Caco-2 (cell line): ENCODE measurements at regions not wholly inside any gene's neighbourhood (a gene's known extent, or its start where the extent isn't known, plus 50 kb on each side); places are given as distances from the start of the nearest gene placed in this dataset.

Experiments used
- BruUV-seq: library from RNA; stranded (reverse); fragments of 400-500 nt; replicated peaks from 2 replicates; lab custom pipeline; 2021; lab: Mats Ljungman, UMichigan
- CTCF ChIA-PET: fragments of 300-600 bp; sonication (Branson Sonifier 250); formaldehyde crosslinking; loops from one replicate; lab custom pipeline; 2022; ENCODE audit warnings: antibody characterized with exemption; lab: Charles Lee
- POLR2A ChIA-PET: fragments of 300-600 bp; sonication (Branson Sonifier 250); formaldehyde crosslinking; loops from one replicate; lab custom pipeline; 2022; ENCODE audit warnings: antibody characterized with exemption; lab: Charles Lee
- DNase-seq, 2 experiments: peaks; one replicate each; pipeline versions ENCODE4 v3.0.0 to v3.0.0-alpha.2; 2020 to 2022
- H3K27me3 ChIP-seq: replicated peaks from 2 replicates; pipeline ENCODE4 v1.6.0; 2011; ENCODE audit warnings: low read length; ENCODE audit not compliant: control insufficient read depth, insufficient read depth
- H3K36me3 ChIP-seq: 2 replicates; pipeline ENCODE4 v1.5.1; 2011; ENCODE audit warnings: low read length; ENCODE audit not compliant: control insufficient read depth, insufficient read depth
- H3K4me1 ChIP-seq: fragments of 250-450 bp; sonication (Bioruptor Pico); 2 replicates; pipeline ENCODE4 v1.5.1; 2020; ENCODE audit warnings: mild to moderate bottlenecking
- H3K4me3 ChIP-seq: 2 replicates; pipeline ENCODE4 v1.5.1; 2011; ENCODE audit warnings: low read depth, mild to moderate bottlenecking, control low read depth, low read length
- H3K9me3 ChIP-seq: fragments of 250-450 bp; sonication (Bioruptor Pico); 2 replicates; pipeline ENCODE4 v1.5.1; 2020; ENCODE audit warnings: mild to moderate bottlenecking, moderate library complexity
- H3K27ac Mint-ChIP-seq: one replicate; pipeline ENCODE4 v1.8.0; 2022; ENCODE audit warnings: mixed read lengths; ENCODE audit not compliant: unreplicated experiment
- H3K27me3 Mint-ChIP-seq: one replicate; pipeline ENCODE4 v1.8.0; 2022; ENCODE audit warnings: mixed read lengths; ENCODE audit not compliant: insufficient read depth, unreplicated experiment
- H3K36me3 Mint-ChIP-seq: one replicate; pipeline ENCODE4 v1.8.0; 2022; ENCODE audit warnings: mild to moderate bottlenecking, mixed read lengths; ENCODE audit not compliant: insufficient read depth, unreplicated experiment
- H3K4me1 Mint-ChIP-seq: one replicate; pipeline ENCODE4 v1.8.0; 2022; ENCODE audit warnings: low read depth, mixed read lengths; ENCODE audit not compliant: unreplicated experiment
- H3K4me3 Mint-ChIP-seq: one replicate; pipeline ENCODE4 v1.8.0; 2022; ENCODE audit warnings: mild to moderate bottlenecking, moderate library complexity, mixed read lengths; ENCODE audit not compliant: unreplicated experiment
- H3K9me3 Mint-ChIP-seq: one replicate; pipeline ENCODE4 v1.8.0; 2022; ENCODE audit warnings: mixed read lengths; ENCODE audit not compliant: unreplicated experiment
- intact Hi-C: fragments of 100-400 bp; cut with micrococcal nuclease; formaldehyde crosslinking; loops from one replicate; pipeline ENCODE4 v1.10.0; 2022; ENCODE audit not compliant: unreplicated experiment
- TF ChIP-seq, protein P1 (sequence below), 2 experiments: fragments of 200-600 bp in 1 of 2; IDR thresholded peaks; 1 replicate in 1 of 2; 2 replicates in 1 of 2; pipeline versions ENCODE4 v1.5.1 to v1.8.0; 2011 to 2022; ENCODE audit warnings: antibody characterized with exemption in 1 of 2, control low read depth in 1 of 2, inconsistent platforms in 1 of 2, low read depth in 1 of 2, low read length in 1 of 2, mild to moderate bottlenecking in 1 of 2, moderate library complexity in 1 of 2; ENCODE audit not compliant: insufficient read depth in 1 of 2, severe bottlenecking in 1 of 2, unreplicated experiment in 1 of 2

DNA sequence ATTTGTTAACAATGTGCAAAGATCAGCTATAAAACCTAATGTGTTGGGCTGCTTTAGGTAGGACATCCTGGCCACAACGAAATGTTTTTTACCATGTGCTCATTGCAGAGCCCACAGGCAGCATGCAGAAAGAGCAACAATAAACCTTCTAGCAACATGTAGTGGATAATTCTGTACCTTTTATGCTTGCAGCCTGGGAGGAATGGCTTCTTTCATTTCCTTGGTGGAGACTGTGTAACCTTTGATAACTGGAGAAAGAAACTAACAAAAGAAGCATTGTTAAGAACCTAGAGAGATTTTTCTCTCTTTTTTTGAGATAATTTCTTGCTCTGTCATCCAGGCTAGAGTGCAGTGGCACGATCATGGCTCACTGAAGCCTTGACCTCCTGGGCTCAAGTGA lies 225.5 kb upstream of the PRICKLE1 start:
- Mint-ChIP-seq H3K36me3 (no peaks in the 10 kb centered on the region), H3K9me3 (no peaks in the 10 kb centered on the region), H3K4me3 (no peak overlapping the region), H3K27ac (no peak overlapping the region), H3K4me1 (peaks cover 13% of the 10 kb centered on the region), H3K27me3 (no peaks in the 10 kb centered on the region)
- ChIA-PET POLR2A (no interaction called here), CTCF (no interaction called here)
- Histone ChIP-seq H3K27me3 (no peaks in the 10 kb centered on the region), H3K36me3 (no peaks in the 10 kb centered on the region), H3K9me3 (no peaks in the 10 kb centered on the region; the same call in 1 of the 2 replicates), H3K4me1 (0 out of 2 replicates have a peak, but pooled peaks cover 5% of the 10 kb centered on the region), H3K4me3 (no peak overlapping the region)
- intact Hi-C loops: no loop called here
- no TSS peak for BruUV-seq
- TF ChIP-seq, protein P1, sequence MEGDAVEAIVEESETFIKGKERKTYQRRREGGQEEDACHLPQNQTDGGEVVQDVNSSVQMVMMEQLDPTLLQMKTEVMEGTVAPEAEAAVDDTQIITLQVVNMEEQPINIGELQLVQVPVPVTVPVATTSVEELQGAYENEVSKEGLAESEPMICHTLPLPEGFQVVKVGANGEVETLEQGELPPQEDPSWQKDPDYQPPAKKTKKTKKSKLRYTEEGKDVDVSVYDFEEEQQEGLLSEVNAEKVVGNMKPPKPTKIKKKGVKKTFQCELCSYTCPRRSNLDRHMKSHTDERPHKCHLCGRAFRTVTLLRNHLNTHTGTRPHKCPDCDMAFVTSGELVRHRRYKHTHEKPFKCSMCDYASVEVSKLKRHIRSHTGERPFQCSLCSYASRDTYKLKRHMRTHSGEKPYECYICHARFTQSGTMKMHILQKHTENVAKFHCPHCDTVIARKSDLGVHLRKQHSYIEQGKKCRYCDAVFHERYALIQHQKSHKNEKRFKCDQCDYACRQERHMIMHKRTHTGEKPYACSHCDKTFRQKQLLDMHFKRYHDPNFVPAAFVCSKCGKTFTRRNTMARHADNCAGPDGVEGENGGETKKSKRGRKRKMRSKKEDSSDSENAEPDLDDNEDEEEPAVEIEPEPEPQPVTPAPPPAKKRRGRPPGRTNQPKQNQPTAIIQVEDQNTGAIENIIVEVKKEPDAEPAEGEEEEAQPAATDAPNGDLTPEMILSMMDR (IDR thresholded peaks at IDR 0.05; ENCODE audit: insufficient read depth in 1 of 2, low read depth in 1 of 2, low read length in 1 of 2, severe bottlenecking in 1 of 2, unreplicated experiment in 1 of 2): no peak
- DNase-seq: no peak

DNA sequence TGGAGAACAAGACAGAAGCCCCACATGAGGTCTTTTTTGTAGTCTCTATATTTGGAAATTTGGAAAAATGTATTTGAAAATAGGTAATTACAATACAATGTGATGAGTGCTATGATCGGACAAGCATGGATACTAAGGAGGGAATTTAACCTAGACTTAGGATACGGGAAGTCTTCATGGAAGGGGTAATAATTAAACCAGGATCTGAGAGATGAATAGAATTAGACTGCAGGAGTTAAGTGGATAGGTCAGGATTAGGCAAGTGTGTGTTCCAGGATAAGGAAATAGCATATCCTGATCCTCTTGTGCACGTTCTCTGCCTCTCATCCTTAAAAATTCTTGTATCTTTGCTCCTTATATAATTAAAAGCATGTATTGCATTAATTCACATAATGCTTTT lies 223.3 kb upstream of the PRICKLE1 start:
- TF ChIP-seq, protein P1 (IDR thresholded peaks at IDR 0.05; ENCODE audit: insufficient read depth in 1 of 2, low read depth in 1 of 2, low read length in 1 of 2, severe bottlenecking in 1 of 2, unreplicated experiment in 1 of 2): no peak
- no peak overlapping the region for H3K27ac Mint-ChIP-seq
- no peaks in the 10 kb centered on the region for H3K36me3 Mint-ChIP-seq
- Histone ChIP-seq H3K36me3 (no peaks in the 10 kb centered on the region), H3K9me3 (no peaks in the 10 kb centered on the region), H3K4me1 (0 out of 2 replicates have a peak, but pooled peaks cover 16% of the 10 kb centered on the region), H3K4me3 (no peak overlapping the region), H3K27me3 (no peaks in the 10 kb centered on the region)
- no TSS peak for BruUV-seq
- no peak overlapping the region for H3K4me3 Mint-ChIP-seq
- peaks cover 19% of the 10 kb centered on the region for H3K4me1 Mint-ChIP-seq
- CTCF ChIA-PET: no interaction called here
- DNase-seq: no peak
- H3K9me3 Mint-ChIP-seq: no peaks in the 10 kb centered on the region
- H3K27me3 Mint-ChIP-seq: no peaks in the 10 kb centered on the region
- POLR2A ChIA-PET: no interaction called here
- intact Hi-C loops: no loop called here

DNA sequence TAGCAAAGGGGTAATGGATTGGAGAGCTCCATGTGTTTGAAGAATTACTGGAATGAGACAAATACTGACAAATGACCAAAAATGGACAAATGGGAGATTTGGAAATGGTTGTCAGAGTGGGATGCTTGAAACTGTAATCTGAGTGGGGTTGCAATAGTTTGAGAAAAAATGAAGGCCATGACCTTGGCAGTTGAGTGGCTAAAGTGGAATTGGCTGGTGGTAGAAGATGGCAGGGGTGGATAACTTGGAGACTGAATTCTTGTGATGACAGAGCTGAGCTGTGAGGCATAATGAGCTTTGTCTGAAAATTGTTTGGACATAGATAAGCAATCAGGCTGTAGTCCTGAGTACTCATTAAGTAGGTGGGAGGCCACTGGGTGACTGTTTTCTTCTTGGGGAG lies 222.5 kb upstream of the PRICKLE1 start:
- peaks cover 19% of the 10 kb centered on the region for H3K4me1 Mint-ChIP-seq
- ChIA-PET POLR2A (no interaction called here), CTCF (no interaction called here)
- no TSS peak for BruUV-seq
- Histone ChIP-seq H3K36me3 (no peaks in the 10 kb centered on the region), H3K9me3 (no peaks in the 10 kb centered on the region), H3K27me3 (no peaks in the 10 kb centered on the region), H3K4me1 (0 out of 2 replicates have a peak, but pooled peaks cover 16% of the 10 kb centered on the region), H3K4me3 (no peak overlapping the region)
- H3K9me3 Mint-ChIP-seq: no peaks in the 10 kb centered on the region
- TF ChIP-seq, protein P1 (IDR thresholded peaks at IDR 0.05; ENCODE audit: insufficient read depth in 1 of 2, low read depth in 1 of 2, low read length in 1 of 2, severe bottlenecking in 1 of 2, unreplicated experiment in 1 of 2): no peak
- H3K4me3 Mint-ChIP-seq: no peak overlapping the region
- intact Hi-C loops: no loop called here
- DNase-seq: no peak
- no peaks in the 10 kb centered on the region for H3K27me3 Mint-ChIP-seq
- no peak overlapping the region for H3K27ac Mint-ChIP-seq
- no peaks in the 10 kb centered on the region for H3K36me3 Mint-ChIP-seq
